ENCODE measurements at regions not wholly inside any gene's neighbourhood (a gene's known extent, or its start where the extent isn't known, plus 50 kb on each side); places are given as distances from the start of the nearest gene placed in this dataset.

DNA sequence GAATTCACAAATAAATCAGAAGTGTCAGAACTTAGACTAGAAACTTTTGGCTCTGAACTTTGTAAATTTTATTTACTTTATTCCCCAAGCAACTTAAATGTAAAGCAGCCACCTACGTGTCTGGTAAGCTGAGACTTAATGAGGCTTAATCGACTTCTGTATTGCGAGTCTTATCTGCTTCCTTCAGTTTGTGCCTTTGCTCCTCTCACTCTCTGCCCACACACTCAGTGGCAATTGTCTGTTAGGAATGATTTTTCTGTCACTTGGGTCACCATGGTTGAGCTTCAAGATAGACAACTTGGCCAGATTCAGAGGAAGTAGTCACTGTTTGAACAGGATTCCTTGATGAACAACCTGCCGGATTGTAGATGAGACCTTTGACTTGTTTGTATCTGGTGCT is 691.4 kb upstream of the FSHR start:
- TF ChIP-seq, protein P1, sequence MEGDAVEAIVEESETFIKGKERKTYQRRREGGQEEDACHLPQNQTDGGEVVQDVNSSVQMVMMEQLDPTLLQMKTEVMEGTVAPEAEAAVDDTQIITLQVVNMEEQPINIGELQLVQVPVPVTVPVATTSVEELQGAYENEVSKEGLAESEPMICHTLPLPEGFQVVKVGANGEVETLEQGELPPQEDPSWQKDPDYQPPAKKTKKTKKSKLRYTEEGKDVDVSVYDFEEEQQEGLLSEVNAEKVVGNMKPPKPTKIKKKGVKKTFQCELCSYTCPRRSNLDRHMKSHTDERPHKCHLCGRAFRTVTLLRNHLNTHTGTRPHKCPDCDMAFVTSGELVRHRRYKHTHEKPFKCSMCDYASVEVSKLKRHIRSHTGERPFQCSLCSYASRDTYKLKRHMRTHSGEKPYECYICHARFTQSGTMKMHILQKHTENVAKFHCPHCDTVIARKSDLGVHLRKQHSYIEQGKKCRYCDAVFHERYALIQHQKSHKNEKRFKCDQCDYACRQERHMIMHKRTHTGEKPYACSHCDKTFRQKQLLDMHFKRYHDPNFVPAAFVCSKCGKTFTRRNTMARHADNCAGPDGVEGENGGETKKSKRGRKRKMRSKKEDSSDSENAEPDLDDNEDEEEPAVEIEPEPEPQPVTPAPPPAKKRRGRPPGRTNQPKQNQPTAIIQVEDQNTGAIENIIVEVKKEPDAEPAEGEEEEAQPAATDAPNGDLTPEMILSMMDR (IDR thresholded peaks at IDR 0.05): no peak
- no peak for TF ChIP-seq POLR2A (IDR thresholded peaks at IDR 0.05)
